BE2C (cell line): ENCODE measurements at regions not wholly inside any gene's neighbourhood (a gene's known extent, or its start where the extent isn't known, plus 50 kb on each side); places are given as distances from the start of the nearest gene placed in this dataset.
"Not testable (repeated sequence)": the region's sequence is repeated elsewhere in the genome, so short reads cannot be mapped to it uniquely, and the experiment has no call there.

Source experiments
- DNase-seq: peaks from one replicate; pipeline ENCODE4 v3.0.0-alpha.2; 2020
- H3K27me3 ChIP-seq: fragments of 250-450 bp; sonication (Bioruptor Pico); 2 replicates; pipeline ENCODE4 v1.5.1; 2020; ENCODE audit warnings: mild to moderate bottlenecking
- H3K36me3 ChIP-seq: fragments of 250-450 bp; sonication (Bioruptor Pico); 2 replicates; pipeline ENCODE4 v1.5.1; 2020; ENCODE audit warnings: mild to moderate bottlenecking
- H3K4me1 ChIP-seq: fragments of 250-450 bp; sonication (Bioruptor Pico); 2 replicates; pipeline ENCODE4 v1.5.1; 2020
- H3K4me3 ChIP-seq: 2 replicates; pipeline ENCODE4 v1.5.1; 2011; ENCODE audit warnings: low read depth, low read length
- H3K9me3 ChIP-seq: fragments of 250-450 bp; sonication (Bioruptor Pico); 2 replicates; pipeline ENCODE4 v1.5.1; 2020
- CTCF ChIP-seq: IDR thresholded peaks from 2 replicates; pipeline ENCODE4 v1.5.1; 2012; ENCODE audit warnings: mild to moderate bottlenecking, low read depth, low read length

- no peak for DNase-seq
- no peak overlapping the region for H3K4me3 ChIP-seq
- H3K9me3 ChIP-seq, result no peaks in the 10 kb centered on the region
- H3K4me1 ChIP-seq, result no peaks in the 10 kb centered on the region
- H3K36me3 ChIP-seq, result no peaks in the 10 kb centered on the region
- H3K27me3 ChIP-seq, result no peaks in the 10 kb centered on the region
- TF ChIP-seq CTCF, result no peak
These were observed 305.0 kb downstream of the RASEF start for GRCh38 chr9:82757924-82758323.

GRCh38 chr9:82761027-82761426 is 301.9 kb downstream of the RASEF start:
- no peak for DNase-seq

GRCh38 chr9:82761956-82762355 is 301.0 kb downstream of the RASEF start:
- Histone ChIP-seq H3K36me3 (no peaks in the 10 kb centered on the region), H3K4me1 (no peaks in the 10 kb centered on the region), H3K27me3 (no peaks in the 10 kb centered on the region), H3K9me3 (no peaks in the 10 kb centered on the region), H3K4me3 (no peak overlapping the region)
- no peak for DNase-seq
- no peak for TF ChIP-seq CTCF

More at GRCh38 chr9:82761027-82761426, 301.9 kb downstream of the RASEF start:
- Histone ChIP-seq H3K36me3 (no peaks in the 10 kb centered on the region), H3K27me3 (no peaks in the 10 kb centered on the region), H3K4me3 (no peak overlapping the region), H3K9me3 (no peaks in the 10 kb centered on the region), H3K4me1 (no peaks in the 10 kb centered on the region)
- TF ChIP-seq CTCF, result no peak

- no peaks in the 10 kb centered on the region for H3K9me3 ChIP-seq
- no peak for DNase-seq
- no peaks in the 10 kb centered on the region for H3K4me1 ChIP-seq
These were observed 299.3 kb downstream of the RASEF start for GRCh38 chr9:82763656-82764055.

GRCh38 chr9:82764061-82764668 is 298.8 kb downstream of the RASEF start:
- no peaks in the 10 kb centered on the region for H3K27me3 ChIP-seq
- H3K4me3 ChIP-seq, result no peak overlapping the region
- DNase-seq, result no peak
- H3K36me3 ChIP-seq, result no peaks in the 10 kb centered on the region
- no peaks in the 10 kb centered on the region for H3K4me1 ChIP-seq
- no peaks in the 10 kb centered on the region for H3K9me3 ChIP-seq
- TF ChIP-seq CTCF, result no peak

More at GRCh38 chr9:82763656-82764055, 299.3 kb downstream of the RASEF start:
- Histone ChIP-seq H3K36me3 (no peaks in the 10 kb centered on the region), H3K27me3 (no peaks in the 10 kb centered on the region), H3K4me3 (no peak overlapping the region)
- TF ChIP-seq CTCF, result no peak

- H3K4me3 ChIP-seq, H3K9me3 ChIP-seq, H3K4me1 ChIP-seq, H3K36me3 ChIP-seq, DNase-seq, H3K27me3 ChIP-seq: not testable (repeated sequence)
These were observed 288.2 kb downstream of the RASEF start for GRCh38 chr9:82774707-82775231.

GRCh38 chr9:82776508-82776907 is 286.4 kb downstream of the RASEF start:
- TF ChIP-seq CTCF, result no peak

More at GRCh38 chr9:82776508-82776907, 286.4 kb downstream of the RASEF start:
- no peaks in the 10 kb centered on the region for H3K36me3 ChIP-seq
- no peak overlapping the region for H3K4me3 ChIP-seq
- no peaks in the 10 kb centered on the region for H3K4me1 ChIP-seq
- DNase-seq, result no peak
- H3K27me3 ChIP-seq, result no peaks in the 10 kb centered on the region
- no peaks in the 10 kb centered on the region for H3K9me3 ChIP-seq
